ENCODE measurements at regions not wholly inside any gene's neighbourhood (a gene's known extent, or its start where the extent isn't known, plus 50 kb on each side); places are given as distances from the start of the nearest gene placed in this dataset.
"Not testable (repeated sequence)": the region's sequence is repeated elsewhere in the genome, so short reads cannot be mapped to it uniquely, and the experiment has no call there.

DNA sequence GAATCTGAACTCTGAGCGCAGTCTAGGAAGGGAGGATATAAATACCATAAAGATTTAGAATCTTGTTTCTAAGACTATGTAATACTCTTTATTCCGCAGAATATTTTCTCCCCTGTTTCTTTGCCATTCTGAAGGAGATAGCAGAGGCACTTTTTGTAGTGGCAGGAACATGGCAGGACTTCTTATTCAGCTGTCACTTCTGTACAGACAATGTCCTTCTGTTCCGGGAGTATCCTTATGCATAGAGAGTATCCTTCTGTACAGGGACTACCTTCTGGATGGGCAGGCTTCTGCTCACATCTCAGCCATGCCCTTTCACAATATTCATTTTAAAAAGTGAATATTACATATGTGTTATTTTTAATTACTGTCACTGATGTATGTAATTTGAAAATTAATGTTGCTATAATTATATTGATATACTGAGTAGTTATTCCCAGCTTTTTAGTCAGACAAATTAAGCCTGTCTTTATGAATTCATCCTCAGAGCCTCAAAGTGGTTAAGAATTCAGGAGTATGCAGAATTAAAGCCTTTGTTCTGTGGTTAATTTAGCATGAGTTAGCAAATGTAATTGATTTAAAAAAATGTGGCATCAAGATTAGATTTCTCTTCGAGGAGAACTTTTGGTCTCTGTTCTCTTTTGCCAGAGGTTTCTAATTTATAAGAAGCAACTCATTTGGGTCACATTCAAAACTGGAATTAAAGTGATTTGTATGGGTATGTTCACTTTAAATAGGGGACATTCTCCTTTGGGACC lies 174.4 kb downstream of the FHIP1A start:
- Histone ChIP-seq H3K4me1 (ENCODE audit: control insufficient read depth, insufficient read depth, low read depth, low read length) (no peaks in the 10 kb centered on the region), H3K27ac (ENCODE audit: low read length, poor library complexity, severe bottlenecking) (no peak overlapping the region), H2BK12ac (ENCODE audit: low read length in 2 of 2) (no peak overlapping the region), H3K36me3 (ENCODE audit: control insufficient read depth in 1 of 2, insufficient read depth in 2 of 2, low read depth in 1 of 2, low read length in 2 of 2) (no peaks in the 10 kb centered on the region), H2BK15ac (ENCODE audit: low read depth, poor library complexity, severe bottlenecking) (no peak overlapping the region), H3K4ac (ENCODE audit: low read depth in 1 of 2, low read length in 2 of 2) (no peak overlapping the region), H3K18ac (ENCODE audit: low read depth in 1 of 2, low read length in 2 of 2) (no peak overlapping the region), H2AFZ (ENCODE audit: low read depth, low read length) (no peak overlapping the region), H3K79me1 (replicated peaks; ENCODE audit: low read length, poor library complexity, severe bottlenecking) (peaks cover 1% of the 10 kb centered on the region), H3K4me3 (ENCODE audit: insufficient read depth in 1 of 2, low read depth in 1 of 2, low read length in 2 of 2) (no peak overlapping the region), H3K14ac (ENCODE audit: low read length in 2 of 2) (no peak overlapping the region), H2AK5ac (ENCODE audit: low read length, severe bottlenecking) (no peak overlapping the region), H3K23ac (ENCODE audit: low read length in 2 of 2) (no peak overlapping the region), H3K27me3 (ENCODE audit: control insufficient read depth in 1 of 2, insufficient read depth in 1 of 2, low read length in 2 of 2) (peaks cover 0 to 4% of the 10 kb centered on the region in 2 experiments), H3K9me3 (ENCODE audit: control insufficient read depth, low read length) (no peaks in the 10 kb centered on the region), H2BK5ac (ENCODE audit: low read depth, low read length, poor library complexity, severe bottlenecking) (no peak overlapping the region), H4K91ac (ENCODE audit: low read length) (no peak overlapping the region), H2BK120ac (ENCODE audit: low read depth, low read length) (no peak overlapping the region), H4K8ac (ENCODE audit: low read length) (no peak overlapping the region), H3K4me2 (ENCODE audit: low read length, poor library complexity, severe bottlenecking) (no peak overlapping the region), H3K9ac (ENCODE audit: low read length) (no peak overlapping the region)
- DNase-seq, result no peak
- 80% methylated on average over 2 of the region's 4 CpGs for WGBS

DNA sequence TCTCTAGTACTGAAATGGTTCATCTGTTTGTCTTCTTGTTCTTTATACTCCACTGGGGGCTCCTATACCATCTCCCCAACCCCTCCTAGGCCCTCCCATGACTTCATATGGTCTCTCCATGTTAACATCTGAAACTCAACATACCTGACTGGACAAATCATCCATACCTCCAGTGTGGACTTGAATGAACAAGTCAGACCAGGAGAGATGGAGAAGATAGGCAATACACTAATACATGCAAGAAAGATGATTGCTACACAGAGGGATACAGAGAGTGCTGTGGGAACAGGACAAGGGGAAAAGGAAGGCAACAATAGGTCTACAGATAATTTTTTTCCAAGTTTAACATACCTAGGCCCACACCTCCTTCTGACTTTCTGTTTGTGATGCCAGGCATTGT lies 175.1 kb downstream of the FHIP1A start:
- no peak overlapping the region for H3K14ac ChIP-seq (ENCODE audit: low read length in 2 of 2)
- no peak overlapping the region for H3K4me3 ChIP-seq (ENCODE audit: insufficient read depth in 1 of 2, low read depth in 1 of 2, low read length in 2 of 2)
- no peak overlapping the region for H2BK12ac ChIP-seq (ENCODE audit: low read length in 2 of 2)
- H2AK5ac ChIP-seq (ENCODE audit: low read length, severe bottlenecking), result no peak overlapping the region
- no peak overlapping the region for H3K4me2 ChIP-seq (ENCODE audit: low read length, poor library complexity, severe bottlenecking)
- H3K27ac ChIP-seq (ENCODE audit: low read length, poor library complexity, severe bottlenecking), result no peak overlapping the region
- H2BK120ac ChIP-seq (ENCODE audit: low read depth, low read length), result no peak overlapping the region
- no peaks in the 10 kb centered on the region for H3K9me3 ChIP-seq (ENCODE audit: control insufficient read depth, low read length)
- H3K4me1 ChIP-seq (ENCODE audit: control insufficient read depth, insufficient read depth, low read depth, low read length), result no peaks in the 10 kb centered on the region
- peaks cover 1% of the 10 kb centered on the region for H3K79me1 ChIP-seq (replicated peaks; ENCODE audit: low read length, poor library complexity, severe bottlenecking)
- no peak overlapping the region for H4K8ac ChIP-seq (ENCODE audit: low read length)
- H2BK5ac ChIP-seq (ENCODE audit: low read depth, low read length, poor library complexity, severe bottlenecking), result no peak overlapping the region
- no peak overlapping the region for H2BK15ac ChIP-seq (ENCODE audit: low read depth, poor library complexity, severe bottlenecking)
- no peaks in the 10 kb centered on the region for H3K36me3 ChIP-seq (ENCODE audit: control insufficient read depth in 1 of 2, insufficient read depth in 2 of 2, low read depth in 1 of 2, low read length in 2 of 2)
- no peak overlapping the region for H3K9ac ChIP-seq (ENCODE audit: low read length)
- peaks cover 0 to 4% of the 10 kb centered on the region in 2 experiments for H3K27me3 ChIP-seq (ENCODE audit: control insufficient read depth in 1 of 2, insufficient read depth in 1 of 2, low read length in 2 of 2)
- H3K23ac ChIP-seq (ENCODE audit: low read length in 2 of 2), result no peak overlapping the region
- H3K4ac ChIP-seq (ENCODE audit: low read depth in 1 of 2, low read length in 2 of 2), result no peak overlapping the region
- DNase-seq, result no peak
- H2AFZ ChIP-seq (ENCODE audit: low read depth, low read length), result no peak overlapping the region
- H4K91ac ChIP-seq (ENCODE audit: low read length), result no peak overlapping the region
- no peak overlapping the region for H3K18ac ChIP-seq (ENCODE audit: low read depth in 1 of 2, low read length in 2 of 2)

DNA sequence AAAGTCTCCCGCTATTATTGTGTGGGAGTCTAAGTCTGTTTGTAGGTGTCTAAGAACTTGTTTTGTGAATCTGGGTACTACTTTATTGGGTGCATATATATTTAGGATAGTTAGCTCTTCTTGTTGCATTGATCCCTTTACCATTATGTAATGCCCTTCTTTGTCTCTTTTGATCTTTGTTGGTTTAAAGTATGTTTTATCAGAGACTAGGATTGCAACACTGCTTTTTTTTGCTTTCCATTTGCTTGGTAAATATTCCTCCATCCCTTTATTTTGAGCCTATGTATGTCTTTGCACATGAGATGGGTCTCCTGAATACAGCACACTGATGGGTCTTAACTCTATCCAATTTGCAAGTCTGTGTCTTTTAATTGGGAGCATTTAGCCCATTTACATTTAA lies 165.2 kb downstream of the GATB start:
- not testable (repeated sequence) for H3K79me1 ChIP-seq (replicated peaks; ENCODE audit: low read length, poor library complexity, severe bottlenecking); H3K4me1 ChIP-seq (ENCODE audit: control insufficient read depth, insufficient read depth, low read depth, low read length); H3K36me3 ChIP-seq (ENCODE audit: control insufficient read depth in 1 of 2, insufficient read depth in 2 of 2, low read depth in 1 of 2, low read length in 2 of 2); H3K4ac ChIP-seq (ENCODE audit: low read depth in 1 of 2, low read length in 2 of 2); H2BK5ac ChIP-seq (ENCODE audit: low read depth, low read length, poor library complexity, severe bottlenecking); H2BK120ac ChIP-seq (ENCODE audit: low read depth, low read length); H3K14ac ChIP-seq (ENCODE audit: low read length in 2 of 2); H3K23ac ChIP-seq (ENCODE audit: low read length in 2 of 2); H3K9me3 ChIP-seq (ENCODE audit: control insufficient read depth, low read length); DNase-seq; H3K4me3 ChIP-seq (ENCODE audit: insufficient read depth in 1 of 2, low read depth in 1 of 2, low read length in 2 of 2); H3K4me2 ChIP-seq (ENCODE audit: low read length, poor library complexity, severe bottlenecking); H3K27ac ChIP-seq (ENCODE audit: low read length, poor library complexity, severe bottlenecking); H2AK5ac ChIP-seq (ENCODE audit: low read length, severe bottlenecking); H2AFZ ChIP-seq (ENCODE audit: low read depth, low read length); H3K9ac ChIP-seq (ENCODE audit: low read length); H2BK12ac ChIP-seq (ENCODE audit: low read length in 2 of 2); H4K8ac ChIP-seq (ENCODE audit: low read length); H2BK15ac ChIP-seq (ENCODE audit: low read depth, poor library complexity, severe bottlenecking); H4K91ac ChIP-seq (ENCODE audit: low read length); H3K27me3 ChIP-seq (ENCODE audit: control insufficient read depth in 1 of 2, insufficient read depth in 1 of 2, low read length in 2 of 2); H3K18ac ChIP-seq (ENCODE audit: low read depth in 1 of 2, low read length in 2 of 2)
- WGBS, result 100% methylated on average over 1 of the region's 1 CpG

DNA sequence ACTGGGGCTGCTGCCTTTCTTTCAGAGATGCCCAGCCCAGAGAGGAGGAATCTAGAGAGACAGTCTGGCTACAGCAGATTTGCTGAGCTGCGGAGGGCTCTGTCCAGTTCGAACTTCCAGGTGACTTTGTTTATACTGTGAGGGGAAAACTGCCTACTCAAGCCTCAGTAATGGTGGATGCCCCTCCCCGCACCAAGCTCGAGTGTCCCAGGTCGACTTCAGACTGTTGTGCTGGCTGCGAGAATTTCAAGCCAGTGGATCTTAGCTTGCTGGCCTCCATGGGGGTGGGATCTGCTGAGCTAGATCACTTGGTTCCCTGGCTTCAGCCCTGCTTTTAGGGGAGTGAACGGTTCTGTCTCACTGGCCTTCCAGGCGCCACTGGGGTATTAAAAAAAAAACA lies 163.1 kb downstream of the GATB start:
- not testable (repeated sequence) for H2AK5ac ChIP-seq (ENCODE audit: low read length, severe bottlenecking); H2BK5ac ChIP-seq (ENCODE audit: low read depth, low read length, poor library complexity, severe bottlenecking); H2BK12ac ChIP-seq (ENCODE audit: low read length in 2 of 2); H2BK120ac ChIP-seq (ENCODE audit: low read depth, low read length); H3K4me1 ChIP-seq (ENCODE audit: control insufficient read depth, insufficient read depth, low read depth, low read length); H3K23ac ChIP-seq (ENCODE audit: low read length in 2 of 2); H2AFZ ChIP-seq (ENCODE audit: low read depth, low read length); H3K27ac ChIP-seq (ENCODE audit: low read length, poor library complexity, severe bottlenecking); H3K36me3 ChIP-seq (ENCODE audit: control insufficient read depth in 1 of 2, insufficient read depth in 2 of 2, low read depth in 1 of 2, low read length in 2 of 2); H3K4me3 ChIP-seq (ENCODE audit: insufficient read depth in 1 of 2, low read depth in 1 of 2, low read length in 2 of 2); H3K9ac ChIP-seq (ENCODE audit: low read length); H3K18ac ChIP-seq (ENCODE audit: low read depth in 1 of 2, low read length in 2 of 2); DNase-seq; H4K8ac ChIP-seq (ENCODE audit: low read length); H3K4ac ChIP-seq (ENCODE audit: low read depth in 1 of 2, low read length in 2 of 2); H3K79me1 ChIP-seq (replicated peaks; ENCODE audit: low read length, poor library complexity, severe bottlenecking); H3K9me3 ChIP-seq (ENCODE audit: control insufficient read depth, low read length); H4K91ac ChIP-seq (ENCODE audit: low read length); H3K27me3 ChIP-seq (ENCODE audit: control insufficient read depth in 1 of 2, insufficient read depth in 1 of 2, low read length in 2 of 2); H3K14ac ChIP-seq (ENCODE audit: low read length in 2 of 2); H3K4me2 ChIP-seq (ENCODE audit: low read length, poor library complexity, severe bottlenecking); H2BK15ac ChIP-seq (ENCODE audit: low read depth, poor library complexity, severe bottlenecking)
- 83% methylated on average over 8 of the region's 8 CpGs for WGBS
